Peyer's patch (tissue), 4 donors: ENCODE measurements at regions not wholly inside any gene's neighbourhood (a gene's known extent, or its start where the extent isn't known, plus 50 kb on each side); places are given as distances from the start of the nearest gene placed in this dataset.

Experiments
- POLR2A ChIP-seq, 2 donors: fragments of 450-650 bp; IDR thresholded peaks; one replicate each; pipeline ENCODE4 v1.5.1; 2017; ENCODE audit warnings: antibody characterized with exemption in 2 of 2, mild to moderate bottlenecking in 2 of 2, moderate library complexity in 2 of 2
- TF ChIP-seq, protein P1 (sequence below), 6 experiments: fragments of 450-650 bp in 4 of 6; fragments of 200-600 bp in 2 of 6; sonication (generic) in 1 of 6; IDR thresholded peaks; one replicate each; pipeline ENCODE4 v1.5.1; 2017 to 2019; ENCODE audit warnings: antibody characterized with exemption in 6 of 6, mild to moderate bottlenecking in 3 of 6, moderate library complexity in 1 of 6

DNA sequence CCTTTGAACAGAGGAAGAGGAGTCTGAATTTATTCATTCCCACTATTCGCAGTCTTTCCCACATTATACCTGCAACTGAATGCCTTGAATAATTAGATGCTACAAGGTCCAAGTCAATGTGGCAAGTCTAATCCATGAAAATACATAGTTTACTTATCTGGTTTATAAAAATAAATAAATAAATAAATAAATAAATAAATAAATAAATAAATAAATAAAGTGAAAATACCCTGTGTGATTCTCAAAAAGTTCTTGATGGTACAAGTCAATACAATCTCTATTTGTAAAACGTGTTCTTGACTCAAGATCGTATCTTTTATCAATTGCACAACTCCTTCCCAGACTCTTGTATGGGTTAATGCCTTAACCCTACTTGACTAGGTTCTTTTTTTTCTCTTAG, 417.7 kb downstream of the ZWINT start:
- TF ChIP-seq, protein P1, sequence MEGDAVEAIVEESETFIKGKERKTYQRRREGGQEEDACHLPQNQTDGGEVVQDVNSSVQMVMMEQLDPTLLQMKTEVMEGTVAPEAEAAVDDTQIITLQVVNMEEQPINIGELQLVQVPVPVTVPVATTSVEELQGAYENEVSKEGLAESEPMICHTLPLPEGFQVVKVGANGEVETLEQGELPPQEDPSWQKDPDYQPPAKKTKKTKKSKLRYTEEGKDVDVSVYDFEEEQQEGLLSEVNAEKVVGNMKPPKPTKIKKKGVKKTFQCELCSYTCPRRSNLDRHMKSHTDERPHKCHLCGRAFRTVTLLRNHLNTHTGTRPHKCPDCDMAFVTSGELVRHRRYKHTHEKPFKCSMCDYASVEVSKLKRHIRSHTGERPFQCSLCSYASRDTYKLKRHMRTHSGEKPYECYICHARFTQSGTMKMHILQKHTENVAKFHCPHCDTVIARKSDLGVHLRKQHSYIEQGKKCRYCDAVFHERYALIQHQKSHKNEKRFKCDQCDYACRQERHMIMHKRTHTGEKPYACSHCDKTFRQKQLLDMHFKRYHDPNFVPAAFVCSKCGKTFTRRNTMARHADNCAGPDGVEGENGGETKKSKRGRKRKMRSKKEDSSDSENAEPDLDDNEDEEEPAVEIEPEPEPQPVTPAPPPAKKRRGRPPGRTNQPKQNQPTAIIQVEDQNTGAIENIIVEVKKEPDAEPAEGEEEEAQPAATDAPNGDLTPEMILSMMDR (IDR thresholded peaks at IDR 0.05) = no peak
- no peak for TF ChIP-seq POLR2A (IDR thresholded peaks at IDR 0.05)
